ENCODE measurements at regions not wholly inside any gene's neighbourhood (a gene's known extent, or its start where the extent isn't known, plus 50 kb on each side); places are given as distances from the start of the nearest gene placed in this dataset.

- TF ChIP-seq, protein P1, sequence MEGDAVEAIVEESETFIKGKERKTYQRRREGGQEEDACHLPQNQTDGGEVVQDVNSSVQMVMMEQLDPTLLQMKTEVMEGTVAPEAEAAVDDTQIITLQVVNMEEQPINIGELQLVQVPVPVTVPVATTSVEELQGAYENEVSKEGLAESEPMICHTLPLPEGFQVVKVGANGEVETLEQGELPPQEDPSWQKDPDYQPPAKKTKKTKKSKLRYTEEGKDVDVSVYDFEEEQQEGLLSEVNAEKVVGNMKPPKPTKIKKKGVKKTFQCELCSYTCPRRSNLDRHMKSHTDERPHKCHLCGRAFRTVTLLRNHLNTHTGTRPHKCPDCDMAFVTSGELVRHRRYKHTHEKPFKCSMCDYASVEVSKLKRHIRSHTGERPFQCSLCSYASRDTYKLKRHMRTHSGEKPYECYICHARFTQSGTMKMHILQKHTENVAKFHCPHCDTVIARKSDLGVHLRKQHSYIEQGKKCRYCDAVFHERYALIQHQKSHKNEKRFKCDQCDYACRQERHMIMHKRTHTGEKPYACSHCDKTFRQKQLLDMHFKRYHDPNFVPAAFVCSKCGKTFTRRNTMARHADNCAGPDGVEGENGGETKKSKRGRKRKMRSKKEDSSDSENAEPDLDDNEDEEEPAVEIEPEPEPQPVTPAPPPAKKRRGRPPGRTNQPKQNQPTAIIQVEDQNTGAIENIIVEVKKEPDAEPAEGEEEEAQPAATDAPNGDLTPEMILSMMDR (IDR thresholded peaks at IDR 0.05), result no peak
- TF ChIP-seq POLR2A (IDR thresholded peaks at IDR 0.05), result no peak
- no peak for TF ChIP-seq POLR2AphosphoS5 (IDR thresholded peaks at IDR 0.05; ENCODE audit: insufficient read depth in 1 of 2, low read depth in 1 of 2)
Observed at GRCh38 chr6:92934625-92935024, 484.7 kb downstream of the EPHA7 start.
